Suprapubic skin (tissue), 4 donors: ENCODE measurements at regions not wholly inside any gene's neighbourhood (a gene's known extent, or its start where the extent isn't known, plus 50 kb on each side); places are given as distances from the start of the nearest gene placed in this dataset.

ENCODE experiments used
- DNase-seq, 2 donors: peaks; one replicate each; pipeline ENCODE4 v3.0.0-alpha.2; 2019; ENCODE audit warnings: low spot score in 2 of 2
- H3K27ac ChIP-seq: fragments of 200-600 bp; sonication (generic); one replicate; pipeline ENCODE4 v1.5.1; 2019
- H3K27me3 ChIP-seq: fragments of 200-600 bp; sonication (generic); one replicate; pipeline ENCODE4 v1.5.1; 2019
- H3K36me3 ChIP-seq: fragments of 200-600 bp; sonication (generic); one replicate; pipeline ENCODE4 v1.5.1; 2019
- H3K4me1 ChIP-seq: fragments of 200-600 bp; sonication (generic); one replicate; pipeline ENCODE4 v1.5.1; 2019
- H3K4me3 ChIP-seq: fragments of 200-600 bp; sonication (generic); one replicate; pipeline ENCODE4 v1.5.1; 2019; ENCODE audit warnings: mild to moderate bottlenecking
- H3K9me3 ChIP-seq: fragments of 200-600 bp; sonication (generic); one replicate; pipeline ENCODE4 v1.5.1; 2019
- CTCF ChIP-seq, 2 donors: fragments of 200-600 bp in 1 of 2; fragments of 450-650 bp in 1 of 2; sonication (generic) in 1 of 2; IDR thresholded peaks; one replicate each; pipeline ENCODE4 v1.5.1; 2016 to 2019; ENCODE audit warnings: antibody characterized with exemption in 2 of 2, mild to moderate bottlenecking in 1 of 2, moderate library complexity in 1 of 2
- EP300 ChIP-seq: sonication (generic); formaldehyde crosslinking; IDR thresholded peaks from one replicate; pipeline ENCODE4 v1.6.1; 2017; ENCODE audit warnings: antibody characterized with exemption
- POLR2A ChIP-seq, 2 donors: fragments of 450-650 bp; IDR thresholded peaks; one replicate each; pipeline ENCODE4 v1.6.1; 2017; ENCODE audit warnings: antibody characterized with exemption in 2 of 2, mild to moderate bottlenecking in 2 of 2, moderate library complexity in 2 of 2
- POLR2AphosphoS5 ChIP-seq, 3 donors: sonication (generic); formaldehyde crosslinking; IDR thresholded peaks; one replicate each; pipeline ENCODE4 v1.6.1; 2017; ENCODE audit warnings: antibody characterized with exemption in 3 of 3
- WGBS: methylation state at CpG from one replicate; pipeline ENCODE4 v1.1.5; 2018; 5-methylcytosine and 5-hydroxymethylcytosine counted together

- DNase-seq: no peak
- Histone ChIP-seq H3K27me3 (no peaks in the 10 kb centered on the region), H3K36me3 (no peaks in the 10 kb centered on the region), H3K4me3 (no peak overlapping the region), H3K9me3 (no peaks in the 10 kb centered on the region), H3K4me1 (no peaks in the 10 kb centered on the region), H3K27ac (no peak overlapping the region)
- no peak for TF ChIP-seq POLR2AphosphoS5 (IDR thresholded peaks at IDR 0.05)
- TF ChIP-seq CTCF (IDR thresholded peaks at IDR 0.05): no peak
- TF ChIP-seq POLR2A (IDR thresholded peaks at IDR 0.05): no peak
- TF ChIP-seq EP300: no peak
- WGBS: 89% methylated on average over 2 of the region's 2 CpGs
Observed at GRCh38 chr6:142621822-142622221, 320.0 kb downstream of the ADGRG6 start.

- H3K27ac ChIP-seq: no peak overlapping the region
- no peak for DNase-seq
- no peak overlapping the region for H3K4me3 ChIP-seq
- H3K4me1 ChIP-seq: no peaks in the 10 kb centered on the region
- no peaks in the 10 kb centered on the region for H3K36me3 ChIP-seq
- H3K27me3 ChIP-seq: no peaks in the 10 kb centered on the region
- 61% methylated on average over 2 of the region's 2 CpGs for WGBS
- TF ChIP-seq POLR2AphosphoS5 (IDR thresholded peaks at IDR 0.05) (no peak), POLR2A (IDR thresholded peaks at IDR 0.05) (no peak), CTCF (IDR thresholded peaks at IDR 0.05) (no peak), EP300 (no peak)
- H3K9me3 ChIP-seq: no peaks in the 10 kb centered on the region
Observed at GRCh38 chr6:142624978-142625715, 319.8 kb downstream of the HIVEP2 start.

GRCh38 chr6:142627474-142627873, 317.5 kb downstream of the HIVEP2 start:
- Histone ChIP-seq H3K27me3 (no peaks in the 10 kb centered on the region), H3K4me3 (no peak overlapping the region), H3K27ac (no peak overlapping the region), H3K36me3 (no peaks in the 10 kb centered on the region), H3K4me1 (peaks cover 3% of the 10 kb centered on the region), H3K9me3 (no peaks in the 10 kb centered on the region)
- TF ChIP-seq POLR2A (IDR thresholded peaks at IDR 0.05) (no peak), CTCF (IDR thresholded peaks at IDR 0.05) (no peak), POLR2AphosphoS5 (IDR thresholded peaks at IDR 0.05) (no peak), EP300 (no peak)
- WGBS: 90% methylated on average over 3 of the region's 3 CpGs
- DNase-seq: no peak

- WGBS: 63% methylated on average over 2 of the region's 2 CpGs
- Histone ChIP-seq H3K36me3 (no peaks in the 10 kb centered on the region), H3K27ac (no peak overlapping the region), H3K4me1 (peaks cover 3% of the 10 kb centered on the region), H3K4me3 (no peak overlapping the region), H3K9me3 (no peaks in the 10 kb centered on the region), H3K27me3 (no peaks in the 10 kb centered on the region)
- no peak for DNase-seq
- no peak for TF ChIP-seq POLR2A (IDR thresholded peaks at IDR 0.05)
- no peak for TF ChIP-seq EP300
- TF ChIP-seq POLR2AphosphoS5 (IDR thresholded peaks at IDR 0.05): no peak
- no peak for TF ChIP-seq CTCF (IDR thresholded peaks at IDR 0.05)
Observed at GRCh38 chr6:142631517-142632385, 313.2 kb downstream of the HIVEP2 start.

GRCh38 chr6:142633317-142633716, 311.7 kb downstream of the HIVEP2 start:
- no peaks in the 10 kb centered on the region for H3K27me3 ChIP-seq
- H3K27ac ChIP-seq: no peak overlapping the region
- H3K36me3 ChIP-seq: no peaks in the 10 kb centered on the region
- no peak for DNase-seq
- TF ChIP-seq POLR2A (IDR thresholded peaks at IDR 0.05) (no peak), CTCF (IDR thresholded peaks at IDR 0.05) (no peak), EP300 (no peak), POLR2AphosphoS5 (IDR thresholded peaks at IDR 0.05) (no peak)
- peaks cover 3% of the 10 kb centered on the region for H3K4me1 ChIP-seq
- H3K4me3 ChIP-seq: no peak overlapping the region
- no peaks in the 10 kb centered on the region for H3K9me3 ChIP-seq
